Stimulated activated CD4-positive, alpha-beta T cell treated with anti-CD3 and anti-CD28 coated beads, Interleukin-4, amount 100 ng/mL, for 4 hours (primary cell): ENCODE measurements at regions not wholly inside any gene's neighbourhood (a gene's known extent, or its start where the extent isn't known, plus 50 kb on each side); places are given as distances from the start of the nearest gene placed in this dataset.
"Not testable (repeated sequence)": the region's sequence is repeated elsewhere in the genome, so short reads cannot be mapped to it uniquely, and the experiment has no call there.

ENCODE experiments used
- DNase-seq, 2 experiments: peaks; one replicate each; pipeline ENCODE4 v3.0.0-alpha.2; 2020

GRCh38 chr11:87459351-87459750, 421.6 kb downstream of the TMEM135 start:
- no peak for DNase-seq

GRCh38 chr11:87456499-87456898, 418.8 kb downstream of the TMEM135 start:
- DNase-seq, result no peak

- no peak for DNase-seq
Observed at GRCh38 chr11:87455180-87455579, 417.4 kb downstream of the TMEM135 start.

GRCh38 chr11:87454241-87454640, 416.5 kb downstream of the TMEM135 start:
- DNase-seq, result no peak

GRCh38 chr11:87453531-87454089, 415.9 kb downstream of the TMEM135 start:
- no peak for DNase-seq

- DNase-seq, result not testable (repeated sequence)
Observed at GRCh38 chr11:87452025-87452424, 414.3 kb downstream of the TMEM135 start.

- no peak for DNase-seq
Observed at GRCh38 chr11:87451395-87451794, 413.7 kb downstream of the TMEM135 start.

- no peak for DNase-seq
Observed at GRCh38 chr11:87447606-87448005, 409.9 kb downstream of the TMEM135 start.

- no peak for DNase-seq
Observed at GRCh38 chr11:87444993-87445392, 407.3 kb downstream of the TMEM135 start.

- no peak for DNase-seq
Observed at GRCh38 chr11:87443707-87444106, 406.0 kb downstream of the TMEM135 start.

- no peak for DNase-seq
Observed at GRCh38 chr11:87440076-87440770, 402.5 kb downstream of the TMEM135 start.

GRCh38 chr11:87438416-87438815, 400.7 kb downstream of the TMEM135 start:
- DNase-seq, result no peak

GRCh38 chr11:87437844-87438223, 400.1 kb downstream of the TMEM135 start:
- no peak for DNase-seq

- DNase-seq, result no peak
Observed at GRCh38 chr11:87437133-87437843, 399.6 kb downstream of the TMEM135 start.

GRCh38 chr11:87432022-87432421, 394.3 kb downstream of the TMEM135 start:
- no peak for DNase-seq

- no peak for DNase-seq
Observed at GRCh38 chr11:87431392-87431791, 393.7 kb downstream of the TMEM135 start.

GRCh38 chr11:87430821-87431220, 393.1 kb downstream of the TMEM135 start:
- no peak for DNase-seq

GRCh38 chr11:87429996-87430395, 392.3 kb downstream of the TMEM135 start:
- no peak for DNase-seq

- DNase-seq, result no peak
Observed at GRCh38 chr11:87428266-87428665, 390.5 kb downstream of the TMEM135 start.

- DNase-seq, result no peak
Observed at GRCh38 chr11:87425943-87426342, 388.2 kb downstream of the TMEM135 start.

- DNase-seq, result no peak
Observed at GRCh38 chr11:87425391-87425790, 387.7 kb downstream of the TMEM135 start.

GRCh38 chr11:87423161-87423560, 385.4 kb downstream of the TMEM135 start:
- no peak for DNase-seq

- DNase-seq, result no peak
Observed at GRCh38 chr11:87422566-87422965, 384.8 kb downstream of the TMEM135 start.

- DNase-seq, result no peak
Observed at GRCh38 chr11:87421422-87421821, 383.7 kb downstream of the TMEM135 start.
